GM19238 (cell line): ENCODE measurements at regions not wholly inside any gene's neighbourhood (a gene's known extent, or its start where the extent isn't known, plus 50 kb on each side); places are given as distances from the start of the nearest gene placed in this dataset.

Experiments
- DNase-seq: peaks from one replicate; pipeline ENCODE4 v3.0.0; 2011; ENCODE audit warnings: low spot score; ENCODE audit not compliant: insufficient read length

DNA sequence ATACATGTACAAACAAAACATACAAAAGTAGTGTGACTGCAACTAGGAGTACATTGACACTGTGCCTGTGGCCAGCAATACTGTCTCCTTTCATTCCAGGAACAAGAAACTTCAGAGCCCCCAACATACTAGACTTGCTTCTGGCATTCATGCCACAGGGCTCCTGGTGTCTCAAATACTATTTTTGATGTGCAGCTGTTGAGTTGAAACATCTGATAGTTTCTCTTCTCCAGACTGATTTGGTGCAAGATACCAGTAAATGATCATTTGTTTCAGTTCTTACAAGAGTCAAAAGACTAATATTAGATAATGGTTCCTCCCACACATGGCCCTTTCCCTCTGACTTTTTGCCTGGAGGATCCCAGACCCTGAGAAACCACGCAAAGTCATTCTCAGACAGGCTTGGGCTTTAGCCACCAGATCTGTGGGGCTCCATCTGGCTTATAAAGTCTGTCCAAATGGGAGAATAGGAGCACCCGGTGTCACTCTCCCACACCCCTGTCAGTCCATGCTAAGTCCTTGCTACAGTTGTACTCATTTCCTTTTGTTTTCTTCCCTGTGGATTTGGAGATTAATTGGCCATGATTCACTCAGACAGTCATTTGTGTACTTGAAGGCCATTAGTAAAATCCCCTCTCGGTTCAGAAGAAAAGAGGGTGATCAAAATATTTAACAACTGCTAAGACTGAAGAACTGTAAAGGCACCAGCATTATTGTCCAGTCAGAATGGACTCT, 163.5 kb upstream of the RUNX1 start:
- no peak for DNase-seq

DNA sequence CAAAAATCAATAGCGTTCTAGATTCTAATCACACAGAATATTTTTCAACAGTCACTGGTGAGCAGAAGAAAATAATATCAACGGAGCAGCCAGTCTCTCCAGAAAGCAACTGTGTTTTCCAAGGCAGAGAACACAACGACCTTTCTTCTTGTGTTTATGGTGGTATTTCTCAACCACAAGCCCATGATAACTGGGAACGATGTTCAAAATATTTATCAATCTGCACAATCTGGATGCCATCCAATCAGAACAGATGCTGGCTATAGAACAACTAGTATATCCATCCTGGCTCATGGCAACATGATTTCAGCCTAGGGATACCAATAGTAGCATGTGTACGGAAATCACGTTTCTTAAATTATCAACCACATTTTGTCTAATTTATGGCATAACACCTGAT, 162.7 kb upstream of the RUNX1 start:
- DNase-seq: no peak

DNA sequence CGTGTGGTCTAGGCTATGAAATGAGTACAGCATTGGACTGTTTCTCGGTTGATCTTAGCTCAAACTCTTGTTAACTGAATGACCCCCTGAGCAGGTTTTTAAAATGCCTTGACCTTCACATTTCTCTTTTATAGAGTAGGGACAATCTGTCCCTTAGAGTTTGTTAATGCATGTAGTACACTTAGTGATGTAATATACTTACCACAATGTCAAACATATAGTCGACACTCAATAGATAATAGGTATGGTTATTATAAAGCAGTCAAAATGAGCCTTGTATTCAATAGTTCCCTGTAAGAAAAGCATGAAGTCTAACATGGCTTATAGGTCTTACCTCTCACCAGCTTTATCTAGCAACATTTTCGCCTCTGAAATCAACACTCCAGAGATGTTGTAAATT, 161.0 kb upstream of the RUNX1 start:
- no peak for DNase-seq

DNA sequence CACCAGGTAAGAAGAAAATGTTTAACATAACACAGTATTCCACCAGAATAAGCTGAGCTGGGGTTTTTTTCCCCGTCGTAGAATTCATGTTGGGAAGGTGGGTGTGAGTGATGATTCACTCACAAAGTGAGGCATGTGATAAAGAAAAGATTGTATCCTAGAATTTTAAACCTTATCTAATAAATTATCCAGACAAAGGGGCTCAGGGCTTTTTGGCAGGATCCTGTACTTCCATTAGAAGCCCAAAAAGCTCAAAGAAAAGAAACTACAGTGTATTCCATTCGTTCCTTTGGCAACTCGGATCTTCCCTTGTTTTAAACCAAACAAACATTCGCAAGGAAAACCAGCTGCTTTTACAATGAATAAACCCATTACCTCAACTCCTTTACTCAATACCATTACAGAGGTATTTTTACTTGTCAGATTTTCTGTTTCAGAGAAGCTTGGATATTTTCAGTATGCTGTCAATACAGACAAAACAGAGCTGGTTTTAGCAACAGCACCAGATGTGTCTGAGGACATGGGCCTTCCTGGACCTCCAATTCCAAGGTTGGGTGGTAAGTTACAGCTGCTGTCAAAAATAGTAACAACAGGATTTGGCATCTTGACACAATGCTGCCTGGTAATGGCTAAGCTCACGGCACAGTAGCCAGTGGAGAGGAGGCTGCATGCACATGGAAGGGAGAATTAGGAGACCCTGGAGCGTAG, 159.9 kb upstream of the RUNX1 start:
- no peak for DNase-seq

DNA sequence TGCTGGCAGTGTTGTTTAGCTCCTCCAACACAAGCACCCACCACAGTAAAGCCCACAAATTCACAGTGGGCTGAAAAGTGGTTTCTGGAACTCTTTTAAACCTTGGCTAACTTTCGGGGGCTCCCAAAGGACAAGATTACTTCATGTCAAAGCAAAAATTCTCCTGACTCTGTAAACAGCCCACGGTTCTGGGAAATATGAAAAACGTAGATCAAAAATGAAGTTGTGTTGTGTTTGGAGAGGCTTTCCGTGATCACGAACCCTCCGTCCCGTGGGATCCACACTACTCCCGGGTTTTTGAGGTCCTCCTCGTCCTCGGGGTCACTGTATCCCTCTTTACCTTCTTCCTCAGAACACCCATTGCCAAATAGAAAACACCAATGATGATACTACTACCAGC, 159.0 kb upstream of the RUNX1 start:
- DNase-seq: no peak

DNA sequence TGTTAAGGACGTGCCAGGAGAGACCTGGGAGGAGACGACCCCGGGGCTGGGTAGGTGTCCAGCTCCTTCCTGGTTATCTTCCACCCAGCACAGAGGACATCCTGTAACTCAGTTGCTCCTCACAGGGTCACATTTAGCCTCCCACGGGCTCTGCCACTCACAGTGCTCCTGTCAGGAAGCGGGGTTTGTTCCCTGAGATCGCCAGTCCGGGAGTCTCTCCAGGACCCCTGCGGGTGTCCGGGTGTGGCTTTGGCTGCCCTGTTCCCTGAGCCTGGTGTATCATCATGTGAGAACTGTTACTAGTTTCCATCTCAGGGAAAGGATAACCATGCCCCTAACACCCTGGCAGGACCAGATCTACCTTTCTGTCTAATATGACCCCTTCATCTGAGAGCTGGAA, 158.2 kb upstream of the RUNX1 start:
- DNase-seq: no peak

DNA sequence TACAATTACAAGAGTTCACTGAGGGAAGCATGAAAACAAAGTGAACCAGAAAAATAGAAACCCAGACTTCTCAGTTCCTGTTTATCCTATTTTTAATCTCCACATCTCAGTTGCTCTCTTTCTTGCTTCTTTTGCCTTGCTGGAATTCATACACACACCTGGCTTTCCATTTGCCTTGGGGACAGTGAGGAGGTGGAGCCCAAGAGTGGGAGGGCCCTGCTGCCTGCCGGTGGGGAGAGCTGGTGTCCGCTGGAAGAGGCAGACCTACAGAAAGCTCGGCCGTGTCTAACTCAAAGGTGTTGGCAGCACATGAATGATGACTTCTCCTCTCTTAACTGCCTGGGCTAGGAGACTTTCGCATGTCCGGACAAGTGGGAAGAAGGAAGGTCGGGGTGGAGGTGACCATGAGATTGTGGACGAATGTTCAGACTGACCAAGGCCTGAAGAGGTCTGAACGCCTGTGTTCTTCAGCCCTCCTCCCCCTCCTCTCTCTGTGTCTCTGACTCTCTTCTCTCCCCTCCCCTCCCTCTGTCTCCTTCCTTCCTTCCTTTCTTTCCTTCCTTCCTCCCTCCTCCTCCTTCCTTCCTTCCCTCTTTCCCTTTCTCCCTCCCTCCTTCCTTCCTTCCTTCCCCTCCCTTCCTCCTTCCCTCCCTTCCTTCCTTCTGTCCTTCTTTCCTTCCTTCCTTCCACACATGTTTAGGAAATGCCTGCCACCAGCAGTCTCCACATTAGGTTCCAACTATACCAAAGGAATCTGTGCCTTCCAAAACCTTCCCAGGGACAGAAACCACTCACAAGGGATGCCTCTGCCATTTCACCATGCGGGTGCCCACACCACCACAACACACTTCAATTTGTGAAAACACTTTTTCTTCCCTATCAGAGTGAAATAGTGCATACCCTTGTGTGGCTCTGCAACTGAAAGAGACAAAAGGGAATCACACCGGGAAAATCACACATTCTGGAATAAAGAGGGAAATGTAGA, 157.3 kb upstream of the RUNX1 start:
- no peak for DNase-seq

DNA sequence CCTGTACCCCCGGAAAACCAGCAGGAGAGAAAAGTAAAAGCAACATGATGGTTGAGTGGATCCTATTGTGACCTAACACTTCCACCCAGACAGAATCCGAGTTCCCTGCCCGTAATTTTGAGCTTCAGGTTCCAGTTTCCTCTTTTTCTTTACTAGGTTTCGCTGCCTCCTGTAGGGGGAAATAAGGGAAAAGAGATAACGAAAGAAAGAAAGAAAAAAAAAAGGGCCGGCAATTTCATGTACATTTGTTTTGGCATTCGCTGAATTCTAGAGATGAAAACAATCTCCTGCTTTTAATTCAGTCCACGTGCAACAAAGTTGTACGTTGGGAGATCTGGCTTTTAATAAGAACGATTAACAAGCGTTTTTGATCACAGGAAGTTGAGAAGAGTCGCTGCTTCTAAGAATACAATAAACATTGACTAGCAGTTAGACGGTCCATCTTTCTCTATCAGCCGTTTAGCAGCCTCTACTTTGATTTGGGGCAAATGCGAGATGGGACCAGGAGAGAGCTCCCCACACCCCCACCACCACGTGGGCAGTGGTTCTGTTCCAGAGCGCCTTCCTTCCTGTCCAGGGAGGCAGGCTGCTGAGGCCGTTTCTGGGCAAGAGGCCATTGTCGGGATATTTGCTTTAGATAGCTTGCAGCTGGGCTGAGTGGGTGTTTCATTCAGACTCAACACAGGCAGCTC, 155.9 kb upstream of the RUNX1 start:
- no peak for DNase-seq

DNA sequence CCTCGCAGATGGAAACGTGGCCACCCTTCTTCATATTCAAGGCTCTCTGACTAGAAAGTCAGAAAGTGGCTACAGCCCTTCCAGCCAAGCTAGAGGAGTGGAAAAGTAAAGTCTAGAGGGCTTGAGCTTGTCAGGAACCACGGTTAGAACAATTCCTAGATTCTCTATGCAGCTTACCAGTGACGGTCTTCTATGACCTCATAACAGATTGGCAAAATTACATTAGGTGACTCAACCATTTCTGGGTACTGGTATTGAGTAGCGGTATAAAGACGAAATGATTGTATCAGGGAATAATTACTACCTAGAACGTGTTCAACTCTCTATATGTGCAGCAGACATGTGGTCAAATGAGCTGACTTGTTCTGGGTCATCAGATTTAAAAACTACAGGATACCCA, 155.0 kb upstream of the RUNX1 start:
- DNase-seq: no peak

DNA sequence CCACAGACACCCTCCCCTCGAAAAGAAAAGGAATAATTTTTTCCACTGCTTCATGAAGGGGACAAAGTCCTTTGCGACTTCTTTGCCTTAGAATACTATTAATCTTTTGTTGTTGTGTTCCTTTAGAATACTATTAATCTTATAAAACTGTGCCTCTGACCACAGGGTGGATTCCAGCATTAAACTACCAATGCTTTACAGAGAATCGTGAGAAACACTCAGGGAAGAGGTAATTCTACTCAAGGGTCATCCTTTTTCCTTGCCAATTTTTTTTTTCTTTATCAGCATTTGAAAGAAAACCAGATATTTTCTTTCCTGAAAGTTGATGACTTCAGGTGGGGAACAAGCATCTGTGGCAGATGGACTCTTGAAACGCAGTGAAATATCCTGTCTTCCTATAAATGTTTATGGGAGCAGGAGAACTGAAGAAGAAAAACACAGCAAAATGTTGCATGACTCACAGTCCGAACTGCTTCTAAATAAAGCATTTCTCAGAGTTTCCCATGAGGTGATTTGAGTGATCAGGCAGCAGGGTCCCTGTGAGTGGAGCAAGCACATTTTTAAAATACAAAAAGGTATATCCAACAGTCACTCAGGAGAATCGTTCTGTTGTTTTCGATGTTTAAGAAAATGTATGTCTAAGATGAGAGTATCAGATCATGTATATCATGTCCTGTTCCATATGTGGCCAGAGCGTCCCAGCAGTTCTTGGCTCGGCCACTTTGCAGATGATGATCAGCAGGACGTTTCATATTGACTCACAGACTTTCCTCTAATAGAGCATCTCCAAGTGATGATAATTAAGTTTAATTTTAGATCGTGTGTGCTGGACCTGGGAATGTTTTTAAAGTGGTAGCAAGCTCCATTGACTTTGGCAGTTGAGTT, 154.2 kb upstream of the RUNX1 start:
- no peak for DNase-seq

DNA sequence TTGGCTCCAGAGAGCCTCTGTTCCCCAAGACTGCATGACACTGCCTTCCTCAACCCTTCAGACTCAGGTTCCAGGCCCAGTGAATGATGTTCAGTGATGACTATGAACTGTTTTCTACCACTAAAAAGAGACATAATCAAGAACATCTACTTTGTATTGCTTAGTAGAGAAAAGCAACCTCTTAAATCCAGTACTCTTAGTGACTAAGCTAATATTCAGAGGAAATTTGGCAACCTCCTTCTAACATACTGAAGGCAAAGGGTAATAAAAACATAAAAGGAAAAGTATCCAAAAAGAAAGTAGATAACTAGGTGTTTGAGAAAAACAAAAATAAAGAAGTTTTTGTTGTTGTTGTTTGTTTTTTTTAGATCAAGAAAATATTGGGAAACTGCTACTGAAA, 153.3 kb upstream of the RUNX1 start:
- DNase-seq: no peak

DNA sequence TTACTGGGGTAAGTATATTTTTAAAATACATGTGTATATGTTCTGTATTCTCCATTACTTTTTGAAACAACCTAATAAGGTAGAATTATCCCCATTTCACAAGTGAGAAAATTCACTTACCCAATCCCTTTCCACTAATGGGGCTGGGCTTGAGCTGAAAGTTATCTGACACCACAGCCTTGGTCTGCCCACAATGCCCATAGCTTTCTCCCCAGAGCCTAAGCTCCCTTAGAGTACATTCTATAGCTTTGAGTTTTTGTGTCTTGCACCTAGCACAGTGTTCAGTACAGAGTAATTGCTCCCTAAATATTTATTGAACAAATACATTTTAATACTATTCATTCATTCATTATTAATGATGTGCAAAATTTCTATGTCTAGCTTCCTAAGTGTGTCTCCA, 152.7 kb upstream of the RUNX1 start:
- no peak for DNase-seq

DNA sequence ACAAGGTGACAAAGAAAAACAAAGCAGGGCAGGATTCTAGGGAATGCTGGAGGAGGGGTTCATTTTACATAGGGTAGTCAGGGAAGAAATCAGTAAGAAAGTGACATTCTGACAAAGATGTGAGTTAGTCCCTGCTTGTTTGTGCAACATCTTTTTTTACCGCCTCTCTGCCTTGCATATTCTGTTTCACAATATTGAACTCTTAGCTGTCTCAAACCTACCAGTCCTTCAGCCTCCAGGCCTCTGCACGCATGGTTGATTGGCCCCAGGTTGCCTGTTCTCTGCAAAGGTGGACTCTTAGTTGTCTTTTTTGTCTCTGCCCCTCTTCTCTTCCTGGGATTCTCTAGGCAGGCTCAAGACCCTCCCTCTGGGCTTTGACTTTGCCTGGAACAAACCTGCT, 152.2 kb upstream of the RUNX1 start:
- DNase-seq: no peak

DNA sequence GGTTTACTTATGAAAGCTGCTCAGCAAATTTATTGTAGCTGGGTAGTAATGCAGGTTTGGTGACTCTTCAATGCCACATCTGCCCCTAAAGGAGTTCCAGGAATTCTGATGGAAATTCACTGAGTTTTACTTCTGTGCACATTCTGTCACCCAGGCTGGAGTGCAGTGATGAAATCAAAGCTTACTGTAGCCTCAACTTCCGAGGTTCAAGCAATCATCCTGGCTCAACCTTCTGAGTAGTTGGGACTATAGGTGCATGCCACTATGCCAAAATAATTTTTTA, 150.6 kb upstream of the RUNX1 start:
- DNase-seq: no peak

DNA sequence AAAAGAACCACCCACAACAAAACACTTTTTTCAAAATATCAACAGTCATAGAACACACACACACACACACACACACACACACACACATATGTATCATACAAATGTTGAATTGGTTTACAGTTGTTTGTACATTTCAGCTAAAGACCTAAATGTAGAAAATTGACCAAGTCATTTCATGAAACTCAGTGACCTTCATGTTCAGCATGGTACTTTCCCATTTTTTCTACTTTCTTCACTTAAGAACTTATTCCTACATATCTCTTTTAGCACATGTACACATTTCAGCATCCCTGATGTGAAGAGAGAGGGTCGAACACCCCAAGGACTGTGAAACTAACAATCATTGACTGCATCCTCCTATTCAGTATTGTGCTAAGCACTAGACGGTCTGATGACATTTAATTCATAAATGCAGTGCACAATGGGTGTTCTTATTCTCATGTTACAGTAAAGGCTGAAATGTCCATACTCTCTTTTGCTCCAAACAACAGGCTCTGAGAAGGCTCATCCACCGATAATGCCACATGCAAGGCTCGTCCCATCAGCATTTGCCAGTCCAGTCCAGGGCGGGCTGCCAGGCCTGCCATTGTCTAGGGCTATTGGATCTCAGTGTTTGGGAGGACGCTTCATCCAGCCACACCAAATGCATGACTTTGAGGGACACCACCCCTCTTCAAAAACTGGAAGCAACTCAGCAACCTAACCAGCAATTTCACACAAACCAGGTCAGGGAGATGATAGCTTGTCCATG, 150.1 kb upstream of the RUNX1 start:
- no peak for DNase-seq

DNA sequence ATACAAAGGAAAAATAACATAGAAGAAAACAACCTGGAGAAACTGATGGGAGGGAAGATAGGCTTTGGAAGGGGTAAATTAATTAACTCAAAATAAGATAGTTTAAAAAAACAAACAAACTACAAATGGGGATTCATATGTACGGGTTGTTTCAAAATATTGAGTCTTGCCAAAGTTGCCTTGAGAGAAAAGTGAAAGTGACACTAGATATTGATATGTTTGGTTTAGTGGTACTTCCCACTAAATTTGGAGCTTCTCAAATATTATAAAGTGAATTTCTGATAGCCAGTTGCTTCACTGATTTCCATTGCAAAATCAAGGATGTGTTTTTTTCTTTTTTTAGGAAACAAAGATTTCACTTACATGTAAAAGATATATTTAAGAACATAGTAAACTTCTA, 149.5 kb upstream of the RUNX1 start:
- DNase-seq: no peak

DNA sequence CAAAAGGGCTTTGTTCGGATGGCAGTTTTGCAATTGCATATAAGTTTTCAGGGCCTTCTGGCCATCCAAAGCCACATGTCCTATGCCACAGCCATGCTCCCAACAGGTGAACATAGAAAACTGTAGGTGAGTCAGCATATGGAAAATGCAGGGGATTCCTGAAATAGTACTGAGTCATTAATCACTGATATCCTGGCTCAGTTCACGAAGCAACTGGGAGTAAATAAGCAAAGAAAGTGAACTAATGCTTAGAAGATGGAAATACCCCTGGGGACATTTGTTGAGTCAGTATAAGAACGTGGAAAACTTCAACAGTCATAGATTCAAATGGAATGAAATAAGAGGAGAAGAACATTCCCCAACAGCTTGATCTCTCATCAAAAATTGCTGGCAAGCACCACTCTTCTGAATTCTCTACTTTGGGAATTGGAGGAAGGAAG, 148.9 kb upstream of the RUNX1 start:
- no peak for DNase-seq

DNA sequence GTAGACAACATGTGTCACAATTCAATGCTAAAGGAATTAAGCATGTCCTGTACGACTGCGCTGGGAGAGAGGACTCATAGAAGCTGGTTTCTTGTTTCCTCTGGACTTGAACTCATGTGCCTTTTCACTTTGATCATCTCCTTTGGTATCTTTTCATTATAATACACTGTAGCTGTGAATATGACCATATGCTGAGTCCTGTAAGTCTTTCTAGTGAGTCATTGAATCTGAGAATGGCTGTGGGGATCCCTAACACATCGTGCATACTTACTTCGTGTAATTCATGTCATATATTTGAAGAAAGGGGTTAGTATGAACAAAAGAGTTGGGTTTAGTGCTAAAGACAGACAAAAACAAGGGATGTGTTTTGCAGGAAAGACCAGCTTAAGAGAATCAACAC, 148.1 kb upstream of the RUNX1 start:
- DNase-seq: no peak

DNA sequence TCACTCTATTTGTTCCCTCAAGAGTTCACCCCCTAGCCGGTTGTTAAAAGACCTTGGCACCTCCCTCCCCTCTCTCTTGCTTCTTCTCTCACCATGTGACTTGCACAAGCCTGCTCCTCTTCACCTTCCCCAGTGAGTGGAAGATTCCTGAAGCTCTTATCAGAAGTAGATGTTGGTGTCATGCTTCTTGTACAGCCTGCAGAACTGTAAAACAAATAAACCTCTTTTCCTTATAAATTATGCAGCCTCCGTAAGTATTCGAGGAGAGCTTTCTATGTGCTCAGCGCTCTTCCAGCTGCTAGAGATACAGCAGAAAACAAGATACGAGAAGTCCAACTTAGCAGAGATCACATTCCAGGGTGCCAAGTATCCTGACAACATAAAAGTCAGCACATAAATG, 147.0 kb upstream of the RUNX1 start:
- DNase-seq: no peak

DNA sequence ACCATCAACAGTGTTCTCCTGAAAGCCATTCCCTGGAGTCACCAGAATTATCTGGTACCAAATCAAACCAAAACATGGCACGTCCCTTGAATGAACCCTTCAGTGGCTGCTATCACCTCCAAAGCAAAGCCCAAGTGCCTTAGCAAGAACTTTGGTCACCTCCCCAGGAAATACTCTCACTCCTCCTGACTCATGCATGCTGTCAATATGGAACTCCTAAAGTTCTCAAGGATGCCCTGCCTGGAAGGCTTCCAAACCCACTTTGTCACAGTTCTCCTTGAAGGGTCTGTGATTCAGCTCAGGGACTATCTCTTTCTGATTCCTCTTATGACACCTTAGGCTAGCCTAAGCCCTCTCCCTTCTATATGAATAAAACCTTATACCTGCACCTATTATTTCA, 146.1 kb upstream of the RUNX1 start:
- DNase-seq: no peak
